H9 (cell line): ENCODE measurements at regions not wholly inside any gene's neighbourhood (a gene's known extent, or its start where the extent isn't known, plus 50 kb on each side); places are given as distances from the start of the nearest gene placed in this dataset.

Source experiments
- DNase-seq: peaks from one replicate; pipeline ENCODE4 v3.0.0-alpha.2; 2017
- H2AFZ ChIP-seq: one replicate; pipeline ENCODE4 v1.6.1; 2013; ENCODE audit warnings: mild to moderate bottlenecking, low read length, control low read depth, moderate library complexity
- H2AK5ac ChIP-seq: 2 replicates; pipeline ENCODE4 v1.6.1; 2013; ENCODE audit warnings: low read length, control low read depth, mixed read lengths; ENCODE audit not compliant: insufficient read length
- H2BK120ac ChIP-seq: one replicate; pipeline ENCODE4 v1.6.1; 2013; ENCODE audit warnings: low read depth, mild to moderate bottlenecking, low read length, control low read depth, inconsistent platforms; ENCODE audit not compliant: poor library complexity, severe bottlenecking
- H2BK12ac ChIP-seq: 2 replicates; pipeline ENCODE4 v1.6.1; 2013; ENCODE audit warnings: low read length, control low read depth, mixed read lengths, low read depth; ENCODE audit not compliant: insufficient read length
- H2BK15ac ChIP-seq: 2 replicates; pipeline ENCODE4 v1.6.1; 2013; ENCODE audit warnings: low read depth, low read length, control low read depth
- H2BK20ac ChIP-seq: one replicate; pipeline ENCODE4 v1.6.1; 2013; ENCODE audit warnings: low read depth, mild to moderate bottlenecking, low read length, control low read depth, inconsistent platforms; ENCODE audit not compliant: poor library complexity, severe bottlenecking
- H2BK5ac ChIP-seq: 2 replicates; pipeline ENCODE4 v1.6.1; 2013; ENCODE audit warnings: low read length, control low read depth, mixed read lengths; ENCODE audit not compliant: insufficient read length
- H3K14ac ChIP-seq: 2 replicates; pipeline ENCODE4 v1.6.1; 2013; ENCODE audit warnings: low read length, control low read depth; ENCODE audit not compliant: insufficient read depth
- H3K18ac ChIP-seq: 2 replicates; pipeline ENCODE4 v1.6.1; 2013; ENCODE audit warnings: low read depth, mild to moderate bottlenecking, mixed read lengths, low read length, control low read depth; ENCODE audit not compliant: insufficient read length
- H3K23ac ChIP-seq: 2 replicates; pipeline ENCODE4 v1.6.1; 2013; ENCODE audit warnings: low read length, control low read depth, mixed read lengths, low read depth; ENCODE audit not compliant: insufficient read length
- H3K23me2 ChIP-seq: 2 replicates; pipeline ENCODE4 v1.6.1; 2013; ENCODE audit warnings: low read depth, mild to moderate bottlenecking, mixed read lengths, low read length, control low read depth; ENCODE audit not compliant: insufficient read length, poor library complexity, severe bottlenecking
- H3K27ac ChIP-seq: 2 replicates; pipeline ENCODE4 v1.5.1; 2013; ENCODE audit warnings: low read length, control low read depth, mixed read lengths, low read depth; ENCODE audit not compliant: insufficient read length
- H3K27me3 ChIP-seq: 2 replicates; pipeline ENCODE4 v1.6.1; 2013; ENCODE audit warnings: low read length, control low read depth, inconsistent platforms; ENCODE audit not compliant: insufficient read depth
- H3K4ac ChIP-seq: 2 replicates; pipeline ENCODE4 v1.6.1; 2013; ENCODE audit warnings: low read depth, mild to moderate bottlenecking, control low read depth, inconsistent platforms, low read length, moderate library complexity
- H3K4me1 ChIP-seq: 2 replicates; pipeline ENCODE4 v1.6.1; 2013; ENCODE audit warnings: low read length, control low read depth, inconsistent platforms; ENCODE audit not compliant: insufficient read depth
- H3K4me2 ChIP-seq: 2 replicates; pipeline ENCODE4 v1.6.1; 2013; ENCODE audit warnings: low read length, control low read depth, mixed read lengths; ENCODE audit not compliant: insufficient read length, insufficient read depth
- H3K56ac ChIP-seq: 2 replicates; pipeline ENCODE4 v1.6.1; 2013; ENCODE audit warnings: low read depth, mild to moderate bottlenecking, mixed read lengths, low read length, control low read depth; ENCODE audit not compliant: insufficient read length
- H3K79me1 ChIP-seq: 2 replicates; pipeline ENCODE4 v1.6.1; 2013; ENCODE audit warnings: low read depth, mild to moderate bottlenecking, moderate library complexity, low read length, control low read depth, inconsistent platforms; ENCODE audit not compliant: insufficient read depth, poor library complexity, severe bottlenecking
- H3K79me2 ChIP-seq: 2 replicates; pipeline ENCODE4 v1.6.1; 2013; ENCODE audit warnings: low read length, control low read depth, inconsistent platforms; ENCODE audit not compliant: insufficient read depth
- H3K9ac ChIP-seq: 2 replicates; pipeline ENCODE4 v1.6.1; 2013; ENCODE audit warnings: low read length, control low read depth, mixed read lengths; ENCODE audit not compliant: insufficient read length; ENCODE audit errors: extremely low read depth
- H3K9me3 ChIP-seq: one replicate; pipeline ENCODE4 v1.6.1; 2013; ENCODE audit warnings: low read depth, low read length, inconsistent platforms; ENCODE audit not compliant: control insufficient read depth
- H3T11ph ChIP-seq: one replicate; pipeline ENCODE4 v1.6.1; 2013; ENCODE audit warnings: mild to moderate bottlenecking, low read length, control low read depth, inconsistent platforms
- H4K20me1 ChIP-seq: one replicate; pipeline ENCODE4 v1.6.1; 2013; ENCODE audit not compliant: control insufficient read depth, insufficient read length, insufficient read depth
- H4K5ac ChIP-seq: 2 replicates; pipeline ENCODE4 v1.6.1; 2013; ENCODE audit warnings: low read depth, mild to moderate bottlenecking, mixed read lengths, low read length, control low read depth; ENCODE audit not compliant: insufficient read length
- H4K8ac ChIP-seq: replicated peaks from 2 replicates; pipeline ENCODE4 v1.6.1; 2013; ENCODE audit warnings: low read length, control low read depth, mixed read lengths, low read depth; ENCODE audit not compliant: insufficient read length
- H4K91ac ChIP-seq: 2 replicates; pipeline ENCODE4 v1.6.1; 2013; ENCODE audit warnings: low read depth, mild to moderate bottlenecking, moderate library complexity, mixed read lengths, low read length, control low read depth; ENCODE audit not compliant: insufficient read length
- H3K27ac Mint-ChIP-seq, 3 experiments: 2 replicates in 2 of 3; 3 replicates in 1 of 3; pipeline ENCODE4 v1.8.0; 2020 to 2021; ENCODE audit warnings: mixed read lengths in 3 of 3, mild to moderate bottlenecking in 1 of 3, moderate library complexity in 1 of 3
- H3K27me3 Mint-ChIP-seq: 2 replicates; pipeline ENCODE4 v1.8.0; 2021; ENCODE audit warnings: low read depth, mild to moderate bottlenecking, moderate library complexity, mixed read lengths
- H3K36me3 Mint-ChIP-seq, 3 experiments: 2 replicates in 2 of 3; 3 replicates in 1 of 3; pipeline ENCODE4 v1.8.0; 2020 to 2021; ENCODE audit warnings: low read depth in 3 of 3, mixed read lengths in 3 of 3; ENCODE audit not compliant: insufficient read depth in 1 of 3
- H3K4me1 Mint-ChIP-seq, 2 experiments: 2 replicates each; pipeline ENCODE4 v1.8.0; 2020; ENCODE audit warnings: mixed read lengths in 2 of 2
- H3K4me3 Mint-ChIP-seq, 2 experiments: 2 replicates in 1 of 2; 3 replicates in 1 of 2; pipeline ENCODE4 v1.8.0; 2020 to 2021; ENCODE audit warnings: mild to moderate bottlenecking in 2 of 2, mixed read lengths in 2 of 2, moderate library complexity in 1 of 2
- H3K9me3 Mint-ChIP-seq, 2 experiments: 2 replicates in 1 of 2; 3 replicates in 1 of 2; pipeline ENCODE4 v1.8.0; 2020; ENCODE audit warnings: mild to moderate bottlenecking in 2 of 2, mixed read lengths in 2 of 2, moderate library complexity in 1 of 2
- CTCF ChIP-seq: fragments of 200-600 bp; sonication (generic); conservative IDR thresholded peaks from 3 replicates; pipeline ENCODE4 v1.8.0; 2021; ENCODE audit warnings: antibody characterized with exemption, mild to moderate bottlenecking
- WGBS: extraction: QIAGEN DNeasy Blood & Tissue Kit; methylation state at CpG from one replicate; pipeline ENCODE4 v1.1.7; 2013; ENCODE audit warnings: missing lambda C conversion rate, low lambda C conversion rate, mixed read lengths; ENCODE audit not compliant: insufficient read length; ENCODE audit errors: extremely low coverage; 5-methylcytosine and 5-hydroxymethylcytosine counted together

GRCh38 chr12:13652105-13652504 lies 329.3 kb downstream of the GRIN2B start:
- Histone ChIP-seq H4K8ac (no peak overlapping the region), H2BK120ac (no peak overlapping the region), H2AFZ (no peak overlapping the region), H3K23ac (no peak overlapping the region), H3K79me2 (no peaks in the 10 kb centered on the region), H3K9ac (no peak overlapping the region), H3K27me3 (no peaks in the 10 kb centered on the region), H3K18ac (no peak overlapping the region), H4K20me1 (no peaks in the 10 kb centered on the region), H3K23me2 (no peaks in the 10 kb centered on the region), H2BK15ac (no peak overlapping the region), H2BK12ac (no peak overlapping the region), H3K4ac (no peak overlapping the region), H4K91ac (no peak overlapping the region), H2AK5ac (no peak overlapping the region), H3K4me2 (no peak overlapping the region), H3K14ac (no peak overlapping the region), H2BK5ac (no peak overlapping the region), H3T11ph (no peak overlapping the region), H3K4me1 (no peaks in the 10 kb centered on the region), H3K27ac (no peak overlapping the region), H3K9me3 (no peaks in the 10 kb centered on the region), H2BK20ac (no peak overlapping the region), H4K5ac (no peak overlapping the region), H3K56ac (no peak overlapping the region), H3K79me1 (no peaks in the 10 kb centered on the region)
- no CpG with 5 or more reads among the region's 1 CpG for WGBS
- DNase-seq, result no peak
- Mint-ChIP-seq H3K27ac (no peak overlapping the region), H3K36me3 (no peaks in the 10 kb centered on the region), H3K27me3 (no peaks in the 10 kb centered on the region; the same call in 1 of the 2 replicates), H3K9me3 (no peaks in the 10 kb centered on the region), H3K4me3 (no peak overlapping the region), H3K4me1 (no peaks in the 10 kb centered on the region)
- no peak for TF ChIP-seq CTCF
